IMR-90 (cell line): ENCODE measurements at regions not wholly inside any gene's neighbourhood (a gene's known extent, or its start where the extent isn't known, plus 50 kb on each side); places are given as distances from the start of the nearest gene placed in this dataset.

Experiments used
- ATAC-seq: fragments of 200-7000 bp; cut with Tn5 transposase; 2 replicates; pipeline ENCODE4 v1.9.1; 2020; ENCODE audit warnings: low read depth, mild to moderate bottlenecking, moderate library complexity
- BruUV-seq: library from RNA; stranded (reverse); fragments of 400-500 nt; replicated peaks from 2 replicates; lab custom pipeline; 2021; lab: Mats Ljungman, UMichigan
- CTCF ChIA-PET: fragments of 300-600 bp; formaldehyde crosslinking; extraction: SDS; loops from one replicate; lab custom pipeline; 2021; ENCODE audit warnings: antibody characterized with exemption; lab: Yijun Ruan, JAX
- POLR2A ChIA-PET: fragments of 300-600 bp; sonication (Branson Sonifier 250); formaldehyde crosslinking; loops from one replicate; lab custom pipeline; 2022; ENCODE audit warnings: antibody characterized with exemption; ENCODE audit not compliant: unreplicated experiment; lab: Charles Lee
- DNase-seq: peaks from one replicate; pipeline ENCODE4 v3.0.0; 2013
- H2AFZ ChIP-seq: replicated peaks from 2 replicates; pipeline ENCODE3; 2013; ENCODE audit warnings: low read length, mild to moderate bottlenecking; ENCODE audit not compliant: poor library complexity
- H2AK5ac ChIP-seq: 2 replicates; pipeline ENCODE4 v1.6.1; 2013; ENCODE audit warnings: low read depth, low read length, inconsistent platforms
- H2AK9ac ChIP-seq: replicated peaks from 2 replicates; pipeline ENCODE3; 2013; ENCODE audit warnings: mild to moderate bottlenecking, low read depth, low read length, moderate library complexity; ENCODE audit not compliant: poor library complexity
- H2BK120ac ChIP-seq: 2 replicates; pipeline ENCODE4 v1.6.1; 2013; ENCODE audit warnings: low read depth, low read length, inconsistent platforms
- H2BK15ac ChIP-seq: 3 replicates; pipeline ENCODE4 v1.6.1; 2013; ENCODE audit warnings: low read depth, low read length, inconsistent platforms
- H2BK20ac ChIP-seq: 2 replicates; pipeline ENCODE4 v1.6.1; 2013; ENCODE audit warnings: low read depth, mild to moderate bottlenecking, inconsistent platforms, low read length, moderate library complexity
- H2BK5ac ChIP-seq: 2 replicates; pipeline ENCODE4 v1.6.1; 2013; ENCODE audit warnings: mild to moderate bottlenecking, low read depth, low read length, inconsistent platforms; ENCODE audit not compliant: poor library complexity, severe bottlenecking
- H3K14ac ChIP-seq: replicated peaks from 2 replicates; pipeline ENCODE4 v1.6.1; 2013; ENCODE audit warnings: low read depth, low read length, inconsistent platforms
- H3K18ac ChIP-seq: 2 replicates; pipeline ENCODE4 v1.6.1; 2013; ENCODE audit warnings: low read depth, low read length, control low read depth
- H3K23ac ChIP-seq: 2 replicates; pipeline ENCODE4 v1.6.1; 2013; ENCODE audit warnings: low read depth, low read length, inconsistent platforms
- H3K27ac ChIP-seq: 2 replicates; pipeline ENCODE4 v1.5.1; 2013; ENCODE audit warnings: mild to moderate bottlenecking, control low read depth, low read length; ENCODE audit not compliant: insufficient read depth
- H3K27me3 ChIP-seq: 2 replicates; pipeline ENCODE4 v1.6.1; 2013; ENCODE audit warnings: low read length; ENCODE audit not compliant: control insufficient read depth, insufficient read depth
- H3K36me3 ChIP-seq: 2 replicates; pipeline ENCODE4 v1.6.1; 2013; ENCODE audit warnings: low read length, mixed read lengths; ENCODE audit not compliant: control insufficient read depth, insufficient read depth
- H3K4ac ChIP-seq: 2 replicates; pipeline ENCODE4 v1.6.1; 2013; ENCODE audit warnings: low read depth, low read length, inconsistent platforms
- H3K4me1 ChIP-seq: 2 replicates; pipeline ENCODE4 v1.6.1; 2013; ENCODE audit warnings: low read length, mixed read lengths; ENCODE audit not compliant: control insufficient read depth, insufficient read depth
- H3K4me2 ChIP-seq: 2 replicates; pipeline ENCODE4 v1.6.1; 2013; ENCODE audit warnings: low read depth, mild to moderate bottlenecking, control low read depth, low read length, moderate library complexity
- H3K4me3 ChIP-seq: 2 replicates; pipeline ENCODE4 v1.5.1; 2013; ENCODE audit warnings: low read depth, mild to moderate bottlenecking, control low read depth, low read length, moderate library complexity; ENCODE audit not compliant: insufficient read depth
- H3K56ac ChIP-seq: 2 replicates; pipeline ENCODE4 v1.6.1; 2013; ENCODE audit warnings: low read length, inconsistent platforms; ENCODE audit not compliant: insufficient read depth; ENCODE audit errors: extremely low read depth
- H3K79me1 ChIP-seq, 2 experiments: 2 replicates each; pipeline ENCODE4 v1.6.1; 2013; ENCODE audit warnings: low read length in 2 of 2, inconsistent platforms in 1 of 2, low read depth in 1 of 2
- H3K9ac ChIP-seq: 2 replicates; pipeline ENCODE4 v1.6.1; 2013; ENCODE audit warnings: low read depth, low read length, control low read depth
- H3K9me1 ChIP-seq: 2 replicates; pipeline ENCODE4 v1.6.1; 2013; ENCODE audit warnings: low read length, inconsistent platforms; ENCODE audit not compliant: insufficient read depth
- H3K9me3 ChIP-seq: 2 replicates; pipeline ENCODE4 v1.6.1; 2013; ENCODE audit warnings: low read length; ENCODE audit not compliant: control insufficient read depth, insufficient read depth
- H4K20me1 ChIP-seq: 2 replicates; pipeline ENCODE4 v1.6.1; 2013; ENCODE audit warnings: low read length, inconsistent platforms; ENCODE audit not compliant: insufficient read depth
- H4K5ac ChIP-seq: 2 replicates; pipeline ENCODE4 v1.6.1; 2013; ENCODE audit warnings: mild to moderate bottlenecking, low read depth, low read length, control low read depth
- H4K8ac ChIP-seq, 2 experiments: 2 replicates each; pipeline ENCODE4 v1.6.1; 2013; ENCODE audit warnings: low read depth in 2 of 2, low read length in 2 of 2, control low read depth in 1 of 2, inconsistent platforms in 1 of 2
- H4K91ac ChIP-seq: 2 replicates; pipeline ENCODE4 v1.6.1; 2013; ENCODE audit warnings: low read depth, low read length, inconsistent platforms; ENCODE audit not compliant: insufficient read depth
- BHLHE40 ChIP-seq: fragments of 150-350 bp; IDR thresholded peaks from 2 replicates; pipeline ENCODE4 v1.6.1; 2016; ENCODE audit warnings: mild to moderate bottlenecking, low read depth, low read length
- FOS ChIP-seq: fragments of 150-350 bp; IDR thresholded peaks from 2 replicates; pipeline ENCODE4 v1.6.1; 2016; ENCODE audit warnings: low read depth, low read length
- WGBS, 2 experiments: methylation state at CpG; one replicate each; pipeline versions ENCODE4 v1.1.5 to v1.1.7; 2013; ENCODE audit warnings: missing lambda C conversion rate in 2 of 2; ENCODE audit not compliant: insufficient read length in 1 of 2; ENCODE audit errors: extremely low coverage in 2 of 2; 5-methylcytosine and 5-hydroxymethylcytosine counted together
- dilution Hi-C: fragments of 300-500 bp; cut with HindIII; formaldehyde crosslinking; loops from one replicate; pipeline ENCODE4 v1.14.3; 2018; ENCODE audit warnings: low sequenced_read_pairs; ENCODE audit not compliant: unreplicated experiment
- in situ Hi-C: fragments of 300-500 bp; cut with MboI; formaldehyde crosslinking; loops from 3 replicates; pipeline ENCODE4 v1.14.3; 2019; ENCODE audit warnings: low sequenced_read_pairs, inconsistent platforms, mixed read lengths
- intact Hi-C: fragments of 100-400 bp; cut with micrococcal nuclease; formaldehyde crosslinking; loops from 2 replicates; pipeline ENCODE4 v1.10.0; 2022

GRCh38 chr2:147660680-147661079 is 184.1 kb upstream of the ACVR2A start:
- no peak overlapping the region for H3K56ac ChIP-seq
- no peak overlapping the region for H2BK5ac ChIP-seq
- peaks cover 6% of the 10 kb centered on the region; the same call in 1 of the 2 replicates for H3K4me1 ChIP-seq
- no peak overlapping the region; the same call in 1 of the 2 replicates for H4K5ac ChIP-seq
- no peak overlapping the region for H2BK15ac ChIP-seq
- no peak overlapping the region for H3K4me3 ChIP-seq
- no peak overlapping the region for H2BK120ac ChIP-seq
- H3K9ac ChIP-seq, result no peak overlapping the region
- no peak for ATAC-seq
- H3K9me3 ChIP-seq, result peaks cover 3% of the 10 kb centered on the region; the same call in 1 of the 2 replicates
- no peak overlapping the region for H3K23ac ChIP-seq
- no TSS peak for BruUV-seq
- no peak overlapping the region for H4K8ac ChIP-seq
- H3K4ac ChIP-seq, result no peak overlapping the region
- no peaks in the 10 kb centered on the region for H3K9me1 ChIP-seq
- intact Hi-C loops, result loop anchor here (5.0 kb wide), 1 partner anchor 182 kb away; no protein-coding TSS in a partner anchor
- DNase-seq, result no peak
- H3K4me2 ChIP-seq, result no peak overlapping the region
- H2BK20ac ChIP-seq, result no peak overlapping the region
- CTCF ChIA-PET, result interaction anchor here (0.7 kb wide), 1 partner anchor 10 kb away, joined by 11 read pairs; no protein-coding TSS in a partner anchor
- no peak overlapping the region for H4K91ac ChIP-seq
- dilution Hi-C loops, result no loop called here
- POLR2A ChIA-PET, result no interaction called here
- no peaks in the 10 kb centered on the region for H3K27me3 ChIP-seq
- H2AK5ac ChIP-seq, result no peak overlapping the region
- no peak overlapping the region for H2AFZ ChIP-seq
- H3K36me3 ChIP-seq, result no peaks in the 10 kb centered on the region
- H4K20me1 ChIP-seq, result no peaks in the 10 kb centered on the region
- H3K27ac ChIP-seq, result no peak overlapping the region
- peak overlapping the region; percentile 8; the same call in 1 of the 2 replicates for H3K18ac ChIP-seq
- no peaks in the 10 kb centered on the region for H3K79me1 ChIP-seq
- H2AK9ac ChIP-seq, result no peak overlapping the region
- no peak for TF ChIP-seq BHLHE40
- no peak for TF ChIP-seq FOS
- in situ Hi-C loops, result no loop called here
- no peak overlapping the region for H3K14ac ChIP-seq
- no CpG with 5 or more reads among the region's 2 CpGs for WGBS, 2 experiments
